BE2C (cell line): ENCODE measurements at regions not wholly inside any gene's neighbourhood (a gene's known extent, or its start where the extent isn't known, plus 50 kb on each side); places are given as distances from the start of the nearest gene placed in this dataset.
"Not testable (repeated sequence)": the region's sequence is repeated elsewhere in the genome, so short reads cannot be mapped to it uniquely, and the experiment has no call there.

ENCODE experiments used
- DNase-seq: peaks from one replicate; pipeline ENCODE4 v3.0.0-alpha.2; 2020
- H3K27me3 ChIP-seq: fragments of 250-450 bp; sonication (Bioruptor Pico); 2 replicates; pipeline ENCODE4 v1.5.1; 2020; ENCODE audit warnings: mild to moderate bottlenecking
- H3K36me3 ChIP-seq: fragments of 250-450 bp; sonication (Bioruptor Pico); 2 replicates; pipeline ENCODE4 v1.5.1; 2020; ENCODE audit warnings: mild to moderate bottlenecking
- H3K4me1 ChIP-seq: fragments of 250-450 bp; sonication (Bioruptor Pico); 2 replicates; pipeline ENCODE4 v1.5.1; 2020
- H3K4me3 ChIP-seq: 2 replicates; pipeline ENCODE4 v1.5.1; 2011; ENCODE audit warnings: low read depth, low read length
- H3K9me3 ChIP-seq: fragments of 250-450 bp; sonication (Bioruptor Pico); 2 replicates; pipeline ENCODE4 v1.5.1; 2020
- TF ChIP-seq, protein P1 (sequence below): IDR thresholded peaks from 2 replicates; pipeline ENCODE4 v1.5.1; 2012; ENCODE audit warnings: mild to moderate bottlenecking, low read depth, low read length

- Histone ChIP-seq H3K36me3 (no peaks in the 10 kb centered on the region), H3K4me1 (no peaks in the 10 kb centered on the region), H3K27me3 (no peaks in the 10 kb centered on the region), H3K9me3 (no peaks in the 10 kb centered on the region), H3K4me3 (no peak overlapping the region)
- TF ChIP-seq, protein P1, sequence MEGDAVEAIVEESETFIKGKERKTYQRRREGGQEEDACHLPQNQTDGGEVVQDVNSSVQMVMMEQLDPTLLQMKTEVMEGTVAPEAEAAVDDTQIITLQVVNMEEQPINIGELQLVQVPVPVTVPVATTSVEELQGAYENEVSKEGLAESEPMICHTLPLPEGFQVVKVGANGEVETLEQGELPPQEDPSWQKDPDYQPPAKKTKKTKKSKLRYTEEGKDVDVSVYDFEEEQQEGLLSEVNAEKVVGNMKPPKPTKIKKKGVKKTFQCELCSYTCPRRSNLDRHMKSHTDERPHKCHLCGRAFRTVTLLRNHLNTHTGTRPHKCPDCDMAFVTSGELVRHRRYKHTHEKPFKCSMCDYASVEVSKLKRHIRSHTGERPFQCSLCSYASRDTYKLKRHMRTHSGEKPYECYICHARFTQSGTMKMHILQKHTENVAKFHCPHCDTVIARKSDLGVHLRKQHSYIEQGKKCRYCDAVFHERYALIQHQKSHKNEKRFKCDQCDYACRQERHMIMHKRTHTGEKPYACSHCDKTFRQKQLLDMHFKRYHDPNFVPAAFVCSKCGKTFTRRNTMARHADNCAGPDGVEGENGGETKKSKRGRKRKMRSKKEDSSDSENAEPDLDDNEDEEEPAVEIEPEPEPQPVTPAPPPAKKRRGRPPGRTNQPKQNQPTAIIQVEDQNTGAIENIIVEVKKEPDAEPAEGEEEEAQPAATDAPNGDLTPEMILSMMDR, result no peak
- no peak for DNase-seq
Measured at GRCh38 chr16:65574326-65574966, 452.6 kb upstream of the CDH11 start.

DNA sequence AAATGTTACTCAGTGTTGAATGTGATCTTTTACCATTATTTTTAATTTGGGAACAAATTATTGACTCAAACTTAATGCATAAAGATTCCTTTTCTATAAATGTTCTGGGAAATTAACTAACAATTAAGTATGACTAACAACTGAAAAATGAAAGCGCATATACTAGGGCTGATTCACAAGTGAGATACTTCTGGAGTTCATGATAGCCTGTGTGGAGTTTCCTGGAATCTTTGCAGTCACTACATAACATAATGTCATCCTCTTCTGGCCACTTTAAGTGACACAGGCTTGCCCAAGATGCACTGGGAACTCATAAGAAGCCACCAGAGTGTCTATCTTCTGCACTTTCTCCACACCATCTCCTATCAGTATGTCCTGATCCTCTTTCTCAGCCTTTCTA is 450.3 kb upstream of the CDH11 start:
- H3K4me3 ChIP-seq, result no peak overlapping the region
- DNase-seq, result no peak
- H3K27me3 ChIP-seq, result no peaks in the 10 kb centered on the region
- no peaks in the 10 kb centered on the region for H3K9me3 ChIP-seq
- H3K36me3 ChIP-seq, result no peaks in the 10 kb centered on the region
- no peaks in the 10 kb centered on the region for H3K4me1 ChIP-seq
- TF ChIP-seq, protein P1, result no peak

GRCh38 chr16:65570261-65570660 is 448.4 kb upstream of the CDH11 start:
- TF ChIP-seq, protein P1, result no peak
- DNase-seq, result no peak
- H3K27me3 ChIP-seq, result no peaks in the 10 kb centered on the region
- H3K36me3 ChIP-seq, result no peaks in the 10 kb centered on the region
- H3K4me3 ChIP-seq, result no peak overlapping the region
- no peaks in the 10 kb centered on the region for H3K9me3 ChIP-seq
- no peaks in the 10 kb centered on the region for H3K4me1 ChIP-seq

GRCh38 chr16:65559846-65560245 is 438.0 kb upstream of the CDH11 start:
- H3K9me3 ChIP-seq, result no peaks in the 10 kb centered on the region
- H3K4me1 ChIP-seq, result no peaks in the 10 kb centered on the region
- no peaks in the 10 kb centered on the region for H3K36me3 ChIP-seq
- TF ChIP-seq, protein P1, result no peak
- H3K4me3 ChIP-seq, result no peak overlapping the region
- no peaks in the 10 kb centered on the region for H3K27me3 ChIP-seq
- no peak for DNase-seq

- H3K4me1 ChIP-seq, result peaks cover 17% of the 10 kb centered on the region
- H3K9me3 ChIP-seq, DNase-seq, H3K27me3 ChIP-seq, H3K36me3 ChIP-seq, H3K4me3 ChIP-seq: not testable (repeated sequence)
Measured at GRCh38 chr16:65549689-65550088, 427.8 kb upstream of the CDH11 start.

DNA sequence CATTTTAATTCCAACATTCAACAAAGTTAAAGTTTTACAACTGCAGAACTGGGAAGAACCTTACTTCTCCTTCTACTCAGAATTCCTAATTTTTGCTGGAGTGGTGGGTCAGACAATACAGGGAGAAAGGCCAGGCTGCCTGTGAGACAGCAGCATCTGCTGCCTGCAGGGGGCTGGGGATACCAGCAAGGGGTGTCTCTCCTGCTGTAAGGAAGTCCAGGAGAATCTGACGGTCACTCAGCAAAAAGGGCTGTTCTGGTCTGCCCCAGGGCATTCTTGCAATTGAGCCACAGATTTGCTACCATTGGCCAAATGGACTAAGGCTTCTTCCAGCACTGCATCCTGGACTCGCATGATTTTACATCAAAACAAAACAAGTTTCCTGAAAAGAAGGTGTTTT is 426.6 kb upstream of the CDH11 start:
- DNase-seq, result peak; percentile 24
- Histone ChIP-seq H3K9me3 (no peaks in the 10 kb centered on the region), H3K27me3 (no peaks in the 10 kb centered on the region), H3K4me3 (no peak overlapping the region), H3K36me3 (no peaks in the 10 kb centered on the region), H3K4me1 (peaks cover 17% of the 10 kb centered on the region)
- TF ChIP-seq, protein P1, result no peak; the same call in 1 of the 2 replicates
